Stimulated activated naive B cell treated with anti-CD40 and anti-IgM and Interleukin-4, amounts not matched to agents 10 μg/mL and 1 μg/mL and 100 μg/mL, for 72 hours (primary cell): ENCODE measurements at regions not wholly inside any gene's neighbourhood (a gene's known extent, or its start where the extent isn't known, plus 50 kb on each side); places are given as distances from the start of the nearest gene placed in this dataset.
"Not testable (repeated sequence)": the region's sequence is repeated elsewhere in the genome, so short reads cannot be mapped to it uniquely, and the experiment has no call there.

Experiments used
- ATAC-seq, 2 donors: fragments of 150-1000 bp; cut with Tn5 transposase; replicated peaks; 2 replicates each; pipeline ENCODE4 v1.10.0; 2021; ENCODE audit warnings: moderate library complexity in 1 of 2
- DNase-seq: peaks from one replicate; pipeline ENCODE4 v3.0.0; 2021
- H3K27ac Mint-ChIP-seq: one replicate; pipeline ENCODE4 v1.8.0; 2022; ENCODE audit warnings: mild to moderate bottlenecking, mixed read lengths
- H3K27me3 Mint-ChIP-seq, 2 donors: one replicate each; pipeline ENCODE4 v1.8.0; 2022; ENCODE audit warnings: mixed read lengths in 2 of 2
- H3K36me3 Mint-ChIP-seq, 2 donors: one replicate each; pipeline ENCODE4 v1.8.0; 2022; ENCODE audit warnings: mixed read lengths in 2 of 2, mild to moderate bottlenecking in 1 of 2
- H3K4me1 Mint-ChIP-seq, 2 donors: one replicate each; pipeline ENCODE4 v1.8.0; 2022; ENCODE audit warnings: mixed read lengths in 2 of 2, mild to moderate bottlenecking in 1 of 2
- H3K4me3 Mint-ChIP-seq, 2 donors: one replicate each; pipeline ENCODE4 v1.8.0; 2022; ENCODE audit warnings: mild to moderate bottlenecking in 2 of 2, mixed read lengths in 2 of 2, moderate library complexity in 1 of 2
- H3K9me3 Mint-ChIP-seq, 2 donors: one replicate each; pipeline ENCODE4 v1.8.0; 2022; ENCODE audit warnings: mixed read lengths in 2 of 2, mild to moderate bottlenecking in 1 of 2

GRCh38 chr18:6497543-6497942 lies 82.8 kb upstream of the L3MBTL4 start:
- Mint-ChIP-seq H3K4me1 (no peaks in the 10 kb centered on the region), H3K27ac (no peak overlapping the region), H3K27me3 (peaks cover 4 to 17% of the 10 kb centered on the region in 2 donors), H3K36me3 (no peaks in the 10 kb centered on the region), H3K9me3 (peaks cover 0 to 2% of the 10 kb centered on the region in 2 donors), H3K4me3 (no peak overlapping the region)
- DNase-seq (no peak), ATAC-seq (no peak)

- no peak overlapping the region for H3K27ac Mint-ChIP-seq
- H3K9me3 Mint-ChIP-seq: peaks cover 0 to 2% of the 10 kb centered on the region in 2 donors
- no peaks in the 10 kb centered on the region for H3K4me1 Mint-ChIP-seq
- H3K4me3 Mint-ChIP-seq: no peak overlapping the region
- H3K36me3 Mint-ChIP-seq: no peaks in the 10 kb centered on the region
- ATAC-seq (no peak), DNase-seq (no peak)
- peaks cover 4 to 17% of the 10 kb centered on the region in 2 donors for H3K27me3 Mint-ChIP-seq
These were observed 83.7 kb upstream of the L3MBTL4 start for GRCh38 chr18:6498289-6498856.

- no peak overlapping the region for H3K27ac Mint-ChIP-seq
- no peak for ATAC-seq
- H3K36me3 Mint-ChIP-seq: no peaks in the 10 kb centered on the region
- H3K4me1 Mint-ChIP-seq: no peaks in the 10 kb centered on the region
- H3K4me3 Mint-ChIP-seq: no peak overlapping the region
- H3K9me3 Mint-ChIP-seq: peaks cover 0 to 2% of the 10 kb centered on the region in 2 donors
- DNase-seq: no peak
- peaks cover 0 to 18% of the 10 kb centered on the region in 2 donors for H3K27me3 Mint-ChIP-seq
These were observed 90.1 kb upstream of the L3MBTL4 start for GRCh38 chr18:6504605-6505497.

- no peak for ATAC-seq
- peaks cover 0 to 2% of the 10 kb centered on the region in 2 donors for H3K9me3 Mint-ChIP-seq
These were observed 90.8 kb upstream of the L3MBTL4 start for GRCh38 chr18:6505498-6505875.

GRCh38 chr18:6509417-6509816 lies 94.7 kb upstream of the L3MBTL4 start:
- ATAC-seq (no peak), DNase-seq (no peak)
- Mint-ChIP-seq H3K27ac (no peak overlapping the region), H3K4me1 (no peaks in the 10 kb centered on the region), H3K36me3 (no peaks in the 10 kb centered on the region), H3K27me3 (peaks cover 0 to 10% of the 10 kb centered on the region in 2 donors), H3K4me3 (no peak overlapping the region), H3K9me3 (peaks cover 2 to 3% of the 10 kb centered on the region in 2 donors)

More at GRCh38 chr18:6505498-6505875, 90.8 kb upstream of the L3MBTL4 start:
- H3K36me3 Mint-ChIP-seq: no peaks in the 10 kb centered on the region
- H3K27ac Mint-ChIP-seq: no peak overlapping the region
- H3K4me3 Mint-ChIP-seq: no peak overlapping the region
- DNase-seq: no peak
- H3K27me3 Mint-ChIP-seq: peaks cover 0 to 18% of the 10 kb centered on the region in 2 donors
- H3K4me1 Mint-ChIP-seq: no peaks in the 10 kb centered on the region

- peaks cover 2 to 3% of the 10 kb centered on the region in 2 donors for H3K9me3 Mint-ChIP-seq
- H3K27me3 Mint-ChIP-seq: peaks cover 0 to 10% of the 10 kb centered on the region in 2 donors
- DNase-seq (no peak), ATAC-seq (no peak)
- H3K27ac Mint-ChIP-seq: no peak overlapping the region
- no peaks in the 10 kb centered on the region for H3K36me3 Mint-ChIP-seq
- no peaks in the 10 kb centered on the region for H3K4me1 Mint-ChIP-seq
- no peak overlapping the region for H3K4me3 Mint-ChIP-seq
These were observed 95.1 kb upstream of the L3MBTL4 start for GRCh38 chr18:6509832-6510231.

- no peak for ATAC-seq
- Mint-ChIP-seq H3K27me3 (peaks cover 14 to 20% of the 10 kb centered on the region in 2 donors), H3K4me3 (no peak overlapping the region)
These were observed 106.2 kb upstream of the L3MBTL4 start for GRCh38 chr18:6520901-6521300.

GRCh38 chr18:6521803-6522418 lies 107.2 kb upstream of the L3MBTL4 start:
- H3K9me3 Mint-ChIP-seq: peaks cover 0 to 10% of the 10 kb centered on the region in 2 donors
- H3K27me3 Mint-ChIP-seq: peaks cover 14 to 20% of the 10 kb centered on the region in 2 donors
- DNase-seq (peak; percentile 25), ATAC-seq (peak; percentile 50 to 63)
- peaks cover 0 to 4% of the 10 kb centered on the region in 2 donors for H3K4me1 Mint-ChIP-seq
- no peak overlapping the region for H3K27ac Mint-ChIP-seq
- no peaks in the 10 kb centered on the region for H3K36me3 Mint-ChIP-seq
- H3K4me3 Mint-ChIP-seq: no peak overlapping the region

More at GRCh38 chr18:6520901-6521300, 106.2 kb upstream of the L3MBTL4 start:
- peaks cover 2 to 10% of the 10 kb centered on the region in 2 donors for H3K9me3 Mint-ChIP-seq
- DNase-seq: no peak
- H3K36me3 Mint-ChIP-seq: no peaks in the 10 kb centered on the region
- no peak overlapping the region for H3K27ac Mint-ChIP-seq
- H3K4me1 Mint-ChIP-seq: peaks cover 0 to 4% of the 10 kb centered on the region in 2 donors

GRCh38 chr18:6525604-6526003 lies 110.9 kb upstream of the L3MBTL4 start:
- Mint-ChIP-seq H3K36me3 (no peaks in the 10 kb centered on the region), H3K4me1 (peaks cover 0 to 4% of the 10 kb centered on the region in 2 donors), H3K4me3 (no peak overlapping the region), H3K27ac (no peak overlapping the region), H3K9me3 (peaks cover 0 to 6% of the 10 kb centered on the region in 2 donors), H3K27me3 (peaks cover 14 to 21% of the 10 kb centered on the region in 2 donors)
- DNase-seq (no peak), ATAC-seq (no peak)

- Mint-ChIP-seq H3K9me3 (peaks cover 0 to 4% of the 10 kb centered on the region in 2 donors), H3K36me3 (no peaks in the 10 kb centered on the region)
These were observed 122.8 kb upstream of the L3MBTL4 start for GRCh38 chr18:6537475-6537874.

GRCh38 chr18:6541131-6541679 lies 126.5 kb upstream of the L3MBTL4 start:
- not testable (repeated sequence) for H3K4me1 Mint-ChIP-seq, H3K36me3 Mint-ChIP-seq, DNase-seq, H3K4me3 Mint-ChIP-seq, H3K27me3 Mint-ChIP-seq, ATAC-seq, H3K9me3 Mint-ChIP-seq, H3K27ac Mint-ChIP-seq

More at GRCh38 chr18:6537475-6537874, 122.8 kb upstream of the L3MBTL4 start:
- Mint-ChIP-seq H3K4me1 (no peaks in the 10 kb centered on the region), H3K27me3 (peaks cover 5 to 7% of the 10 kb centered on the region in 2 donors), H3K4me3 (no peak overlapping the region), H3K27ac (no peak overlapping the region)
- DNase-seq: no peak
- no peak for ATAC-seq

- no peaks in the 10 kb centered on the region for H3K36me3 Mint-ChIP-seq
- no peak overlapping the region for H3K4me3 Mint-ChIP-seq
- DNase-seq: no peak
These were observed 127.6 kb upstream of the L3MBTL4 start for GRCh38 chr18:6542296-6542695.

GRCh38 chr18:6543330-6543908 lies 128.7 kb upstream of the L3MBTL4 start:
- no peak for DNase-seq
- H3K4me3 Mint-ChIP-seq: no peak overlapping the region

More at GRCh38 chr18:6542296-6542695, 127.6 kb upstream of the L3MBTL4 start:
- no peak for ATAC-seq
- H3K4me1 Mint-ChIP-seq: no peaks in the 10 kb centered on the region
- H3K9me3 Mint-ChIP-seq: peaks cover 0 to 2% of the 10 kb centered on the region in 2 donors
- H3K27ac Mint-ChIP-seq: no peak overlapping the region
- peaks cover 5% of the 10 kb centered on the region in 2 donors for H3K27me3 Mint-ChIP-seq

GRCh38 chr18:6546229-6546628 lies 131.5 kb upstream of the L3MBTL4 start:
- no peaks in the 10 kb centered on the region for H3K36me3 Mint-ChIP-seq
- H3K4me3 Mint-ChIP-seq: no peak overlapping the region
- no peaks in the 10 kb centered on the region for H3K4me1 Mint-ChIP-seq
- H3K9me3 Mint-ChIP-seq: peaks cover 3 to 6% of the 10 kb centered on the region in 2 donors
- ATAC-seq: no peak
- no peak for DNase-seq
- no peaks in the 10 kb centered on the region for H3K27me3 Mint-ChIP-seq
- no peak overlapping the region for H3K27ac Mint-ChIP-seq

More at GRCh38 chr18:6543330-6543908, 128.7 kb upstream of the L3MBTL4 start:
- Mint-ChIP-seq H3K4me1 (no peaks in the 10 kb centered on the region), H3K27me3 (peaks cover 5% of the 10 kb centered on the region in 2 donors), H3K27ac (no peak overlapping the region), H3K9me3 (peaks cover 0 to 2% of the 10 kb centered on the region in 2 donors), H3K36me3 (no peaks in the 10 kb centered on the region)
- no peak for ATAC-seq
